ENCODE measurements at regions not wholly inside any gene's neighbourhood (a gene's known extent, or its start where the extent isn't known, plus 50 kb on each side); places are given as distances from the start of the nearest gene placed in this dataset.

GRCh38 chr18:55089610-55090009, 130.3 kb upstream of the CCDC68 start:
- DNase-seq = no peak

- DNase-seq = no peak
Measured at GRCh38 chr18:55088561-55088960, 129.3 kb upstream of the CCDC68 start.

GRCh38 chr18:55088000-55088401, 128.7 kb upstream of the CCDC68 start:
- DNase-seq = no peak

DNA sequence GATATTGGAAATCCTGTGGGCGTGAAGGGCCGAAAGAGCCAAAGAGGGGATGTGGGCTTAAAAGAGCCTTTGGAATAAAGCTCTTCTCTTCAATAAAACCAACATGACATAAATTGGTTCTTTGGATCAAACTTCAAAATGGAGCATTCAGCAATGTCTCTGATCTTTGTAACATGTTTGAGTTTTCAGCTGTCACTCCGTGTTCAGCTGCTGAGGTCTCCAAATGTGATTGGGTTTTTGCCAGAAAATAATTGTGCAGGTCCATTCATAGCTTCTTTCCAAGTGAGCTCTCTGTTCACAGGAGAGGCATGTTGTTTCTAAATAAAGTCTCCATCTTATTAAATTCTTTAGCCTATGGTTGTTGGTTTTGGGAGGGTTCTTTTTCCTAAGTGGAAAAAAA, 127.6 kb upstream of the CCDC68 start:
- no peak for DNase-seq

GRCh38 chr18:55085557-55086285, 126.5 kb upstream of the CCDC68 start:
- DNase-seq = no peak

DNA sequence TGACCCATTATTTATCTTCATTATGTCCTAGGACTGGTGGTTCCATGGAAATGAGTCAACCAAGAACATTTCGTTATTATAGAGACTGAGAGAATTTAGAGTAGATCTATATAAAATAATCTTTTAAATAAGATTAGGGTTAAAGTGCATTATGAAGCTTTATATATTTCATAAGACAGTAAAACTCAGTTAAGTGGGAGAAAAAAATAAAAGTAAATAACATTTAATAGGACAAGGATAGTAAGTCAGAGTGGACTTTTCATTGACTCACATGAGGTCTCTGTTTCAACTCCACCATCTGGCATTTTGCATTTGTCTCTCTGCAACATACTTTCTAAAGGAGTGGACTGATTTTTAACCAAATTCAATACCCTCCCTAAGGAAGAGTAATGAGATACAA, 125.3 kb upstream of the CCDC68 start:
- DNase-seq = no peak

DNA sequence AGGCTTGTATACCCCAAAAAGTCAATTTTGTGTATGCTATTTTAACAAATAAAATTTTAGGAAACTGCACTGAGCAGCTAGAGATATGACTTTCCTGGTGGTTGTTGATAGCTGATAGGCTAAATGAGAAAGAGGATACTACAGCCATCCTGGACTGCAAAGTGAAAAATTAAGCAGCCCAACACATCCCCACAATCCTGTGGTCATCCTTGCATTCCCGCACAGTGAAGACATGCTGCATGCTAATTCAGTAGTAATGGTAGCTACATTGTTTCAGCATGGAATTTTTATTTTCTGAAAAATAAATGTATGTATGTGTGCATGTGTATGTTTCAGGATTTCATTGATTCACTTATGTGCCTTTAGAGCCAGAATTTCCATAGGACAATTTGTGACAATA, 124.2 kb upstream of the CCDC68 start:
- DNase-seq = no peak

GRCh38 chr18:55079481-55080355, 120.5 kb upstream of the CCDC68 start:
- DNase-seq = no peak

DNA sequence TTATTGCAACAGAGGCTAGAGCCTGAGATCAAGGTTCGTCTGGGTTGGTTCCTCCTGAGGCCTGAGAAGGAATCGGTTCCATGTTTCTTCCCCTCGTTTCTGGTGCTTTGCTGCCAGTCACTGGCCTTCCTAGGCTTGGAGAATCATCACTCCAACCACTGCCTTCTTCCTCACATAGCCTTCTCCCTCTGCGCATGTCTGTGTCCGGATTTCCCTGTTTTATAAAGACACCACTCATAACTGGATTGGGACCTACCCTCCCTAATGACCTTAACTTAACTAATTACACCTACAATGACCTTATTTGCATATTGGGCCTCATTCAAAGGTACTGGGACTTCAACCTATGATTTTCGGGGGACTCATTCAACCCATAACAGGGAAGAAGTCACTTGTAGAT, 119.8 kb upstream of the CCDC68 start:
- DNase-seq = no peak

DNA sequence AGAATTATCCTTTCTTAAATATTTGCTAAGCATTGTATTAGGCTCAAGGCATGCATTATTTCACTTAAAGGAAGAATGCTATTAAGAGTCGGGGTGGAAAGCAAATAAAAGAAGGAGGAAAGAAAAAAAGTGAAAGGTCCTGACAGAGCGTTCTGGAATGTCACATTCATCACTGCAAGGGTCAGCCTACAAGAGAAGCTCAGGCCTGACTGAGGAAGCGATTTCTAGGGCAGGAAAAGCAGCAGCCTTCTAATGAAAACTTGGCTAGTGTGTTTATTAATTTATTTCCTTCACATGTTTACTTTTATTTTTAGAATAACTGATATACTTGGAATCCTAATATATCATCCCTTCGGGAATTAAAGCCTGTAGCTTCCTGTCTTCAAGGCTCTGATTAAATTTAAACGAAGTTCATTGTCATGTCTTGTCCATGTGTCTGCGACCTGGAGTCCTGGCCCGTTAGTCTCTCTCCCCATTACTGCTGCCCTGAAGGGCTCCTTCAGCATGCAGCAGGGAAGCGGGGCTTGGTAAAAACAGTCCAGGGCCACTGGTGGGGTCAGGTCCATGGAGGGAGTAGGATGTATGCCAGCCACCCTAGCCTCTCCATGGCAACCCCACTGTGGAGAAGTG, 119.2 kb upstream of the CCDC68 start:
- DNase-seq = no peak

DNA sequence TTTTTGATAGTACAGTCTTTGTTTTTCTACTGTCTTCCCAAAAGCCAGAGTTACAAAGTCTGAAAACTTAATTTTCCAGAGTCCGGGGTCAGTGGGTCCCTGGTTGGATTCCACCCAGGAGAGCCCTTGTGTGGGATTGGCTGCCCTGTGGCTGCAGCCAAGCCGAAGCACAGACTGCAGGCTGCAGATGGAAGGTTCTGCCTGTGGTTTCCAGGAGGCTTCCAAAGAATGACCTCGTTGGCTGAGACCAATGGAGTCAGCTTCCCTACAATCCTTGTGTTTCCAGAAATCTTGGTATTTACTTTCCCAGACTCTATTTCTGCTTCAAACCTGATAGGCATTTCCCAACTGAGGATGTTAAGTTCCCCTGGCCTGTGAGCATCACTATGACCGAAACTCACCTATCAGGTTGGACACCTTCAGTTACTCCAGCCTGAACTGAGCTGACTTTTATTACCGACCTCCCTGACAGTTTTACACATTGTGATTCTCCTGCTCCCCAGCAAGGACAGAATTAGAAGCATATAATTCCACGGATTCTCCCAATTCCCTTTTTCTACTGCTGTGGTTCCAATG, 117.5 kb upstream of the CCDC68 start:
- DNase-seq = no peak

GRCh38 chr18:55073834-55074233, 114.6 kb upstream of the CCDC68 start:
- no peak for DNase-seq

- DNase-seq = no peak
Measured at GRCh38 chr18:55073116-55073515, 113.9 kb upstream of the CCDC68 start.

- no peak for DNase-seq
Measured at GRCh38 chr18:55072698-55073097, 113.4 kb upstream of the CCDC68 start.

- no peak for DNase-seq
Measured at GRCh38 chr18:55072181-55072580, 112.9 kb upstream of the CCDC68 start.

DNA sequence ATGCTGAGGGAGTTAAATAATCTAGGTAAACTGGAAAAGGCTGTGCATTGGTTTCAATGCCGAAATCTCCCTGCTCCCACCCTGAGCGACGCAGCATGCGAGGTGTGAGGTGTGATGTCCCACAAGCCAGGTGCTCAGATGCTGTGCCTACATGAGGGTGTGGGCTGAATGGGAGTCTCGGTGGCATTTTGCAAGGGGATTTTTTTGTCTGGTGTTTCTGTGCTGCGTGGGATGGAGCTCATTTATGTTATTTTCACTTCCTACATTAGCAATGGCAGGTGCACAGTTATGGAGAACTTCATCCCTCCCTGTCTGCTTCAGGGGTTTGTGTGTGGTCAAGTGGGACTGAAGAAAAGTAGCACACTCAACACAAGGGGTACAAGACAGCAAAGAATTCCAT, 110.2 kb upstream of the CCDC68 start:
- DNase-seq = no peak

- no peak for DNase-seq
Measured at GRCh38 chr18:55064760-55065159, 105.5 kb upstream of the CCDC68 start.

- DNase-seq = no peak
Measured at GRCh38 chr18:55064073-55064472, 104.8 kb upstream of the CCDC68 start.

- no peak for DNase-seq
Measured at GRCh38 chr18:55054021-55054990, 95.0 kb upstream of the CCDC68 start.

DNA sequence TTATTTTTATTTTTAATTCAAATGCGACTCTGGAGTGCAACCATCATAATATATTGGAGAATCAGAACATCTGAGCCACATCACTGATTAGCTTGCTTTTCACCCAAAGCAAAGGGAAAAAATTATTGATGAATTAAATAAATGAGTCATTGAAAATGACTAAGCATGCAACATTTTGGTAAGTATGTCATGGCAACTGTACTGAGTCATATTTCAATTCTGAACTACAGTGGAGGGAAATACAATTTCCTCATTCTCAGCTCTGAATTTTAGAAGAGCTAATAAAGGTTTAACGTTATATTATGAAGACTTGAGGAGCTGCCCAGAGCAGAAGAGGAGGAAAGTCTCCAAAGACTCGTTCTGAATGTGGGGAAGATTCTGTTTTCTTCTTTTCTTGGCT, 89.6 kb upstream of the CCDC68 start:
- no peak for DNase-seq

GRCh38 chr18:55047546-55047945, 88.3 kb upstream of the CCDC68 start:
- no peak for DNase-seq

GRCh38 chr18:55041366-55041765, 82.1 kb upstream of the CCDC68 start:
- no peak for DNase-seq
